Upper lobe of right lung (tissue), 1 donor: ENCODE measurements at regions not wholly inside any gene's neighbourhood (a gene's known extent, or its start where the extent isn't known, plus 50 kb on each side); places are given as distances from the start of the nearest gene placed in this dataset.
"Not testable (repeated sequence)": the region's sequence is repeated elsewhere in the genome, so short reads cannot be mapped to it uniquely, and the experiment has no call there.

Source experiments
- ATAC-seq: fragments of 200-7000 bp; cut with Tn5 transposase; one replicate; pipeline ENCODE4 v1.9.1; 2020; ENCODE audit warnings: mild to moderate bottlenecking, moderate library complexity
- DNase-seq: peaks from one replicate; pipeline ENCODE4 v3.0.0-alpha.2; 2020
- H3K27ac ChIP-seq: fragments of 200-600 bp; one replicate; pipeline ENCODE4 v1.8.0; 2022
- H3K27me3 ChIP-seq: fragments of 200-600 bp; one replicate; pipeline ENCODE4 v1.8.0; 2022; ENCODE audit warnings: mild to moderate bottlenecking
- H3K36me3 ChIP-seq: fragments of 200-600 bp; one replicate; pipeline ENCODE4 v1.8.0; 2022
- H3K4me1 ChIP-seq: fragments of 200-600 bp; one replicate; pipeline ENCODE4 v1.8.0; 2022
- H3K4me3 ChIP-seq: fragments of 200-600 bp; one replicate; pipeline ENCODE4 v1.8.0; 2022; ENCODE audit warnings: mild to moderate bottlenecking
- H3K9me3 ChIP-seq: fragments of 200-600 bp; one replicate; pipeline ENCODE4 v1.8.0; 2022
- CTCF ChIP-seq: fragments of 200-600 bp; IDR thresholded peaks from one replicate; pipeline ENCODE4 v1.8.0; 2022; ENCODE audit warnings: antibody characterized with exemption
- intact Hi-C: fragments of 100-400 bp; cut with DNase I; formaldehyde crosslinking; loops from one replicate; pipeline ENCODE4 v1.11.0; 2022
- donor health status: DM: no; HTN: yes; CAD: no; lungs with severe emphysema.

GRCh38 chr7:70893971-70894715, 237.8 kb upstream of the GALNT17 start:
- Histone ChIP-seq H3K27me3 (no peaks in the 10 kb centered on the region), H3K4me3 (no peak overlapping the region), H3K4me1 (no peaks in the 10 kb centered on the region), H3K27ac (no peak overlapping the region), H3K9me3 (peaks cover 3% of the 10 kb centered on the region), H3K36me3 (no peaks in the 10 kb centered on the region)
- ATAC-seq, result no peak
- DNase-seq, result no peak
- no peak for TF ChIP-seq CTCF
- intact Hi-C loops, result no loop called here

- DNase-seq (no peak), ATAC-seq (no peak)
- H3K27me3 ChIP-seq, result no peaks in the 10 kb centered on the region
- no peaks in the 10 kb centered on the region for H3K36me3 ChIP-seq
- H3K4me1 ChIP-seq, result no peaks in the 10 kb centered on the region
- intact Hi-C loops, result no loop called here
- no peak overlapping the region for H3K4me3 ChIP-seq
- no peak overlapping the region for H3K27ac ChIP-seq
- H3K9me3 ChIP-seq, result peaks cover 3% of the 10 kb centered on the region
- TF ChIP-seq CTCF, result no peak
Observed at GRCh38 chr7:70894799-70895198, 237.1 kb upstream of the GALNT17 start.

DNA sequence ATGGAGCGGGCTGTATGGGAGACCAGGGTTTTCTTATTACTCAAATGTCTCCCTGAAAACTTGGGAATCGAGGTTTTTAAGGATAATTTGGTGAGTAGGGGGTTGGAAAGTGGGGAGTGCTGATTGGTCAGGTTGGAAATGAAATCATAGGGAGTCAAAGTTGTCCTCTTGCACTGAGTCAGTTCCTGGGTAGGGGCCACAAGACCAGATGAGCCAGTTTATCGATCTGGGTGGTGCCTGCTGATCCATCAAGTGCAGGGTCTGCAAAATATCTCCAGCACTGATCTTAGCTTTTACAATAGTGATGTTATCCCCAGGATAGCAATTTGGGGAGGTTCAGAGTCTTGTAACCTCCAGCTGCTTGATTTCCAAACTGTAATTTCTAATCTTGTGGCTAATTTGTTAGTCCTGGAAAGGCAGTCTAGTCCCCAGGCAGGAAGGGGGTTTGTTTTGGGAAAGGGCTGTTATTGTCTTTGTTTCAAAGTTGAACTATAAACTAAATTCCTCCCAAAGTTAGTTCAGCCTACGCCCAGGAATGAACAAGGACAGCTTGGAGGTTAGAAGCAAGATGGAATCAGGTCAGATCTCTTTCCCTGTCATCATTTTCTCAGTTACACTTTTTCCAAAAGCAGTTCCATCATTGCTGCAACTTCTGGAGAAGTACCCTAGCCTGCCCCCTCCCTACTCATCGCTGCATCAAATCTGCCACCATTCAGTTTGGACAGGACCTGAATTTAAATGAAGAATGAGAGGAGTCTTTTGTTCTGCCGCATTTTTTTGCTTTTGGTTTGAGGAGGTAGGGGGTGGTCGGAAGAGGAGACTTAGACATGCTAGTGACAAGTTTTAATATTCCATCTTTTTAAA, 236.4 kb upstream of the GALNT17 start:
- H3K4me3 ChIP-seq, intact Hi-C loops, H3K4me1 ChIP-seq, ATAC-seq, H3K36me3 ChIP-seq, H3K27ac ChIP-seq, H3K27me3 ChIP-seq, DNase-seq, H3K9me3 ChIP-seq: not testable (repeated sequence)

DNA sequence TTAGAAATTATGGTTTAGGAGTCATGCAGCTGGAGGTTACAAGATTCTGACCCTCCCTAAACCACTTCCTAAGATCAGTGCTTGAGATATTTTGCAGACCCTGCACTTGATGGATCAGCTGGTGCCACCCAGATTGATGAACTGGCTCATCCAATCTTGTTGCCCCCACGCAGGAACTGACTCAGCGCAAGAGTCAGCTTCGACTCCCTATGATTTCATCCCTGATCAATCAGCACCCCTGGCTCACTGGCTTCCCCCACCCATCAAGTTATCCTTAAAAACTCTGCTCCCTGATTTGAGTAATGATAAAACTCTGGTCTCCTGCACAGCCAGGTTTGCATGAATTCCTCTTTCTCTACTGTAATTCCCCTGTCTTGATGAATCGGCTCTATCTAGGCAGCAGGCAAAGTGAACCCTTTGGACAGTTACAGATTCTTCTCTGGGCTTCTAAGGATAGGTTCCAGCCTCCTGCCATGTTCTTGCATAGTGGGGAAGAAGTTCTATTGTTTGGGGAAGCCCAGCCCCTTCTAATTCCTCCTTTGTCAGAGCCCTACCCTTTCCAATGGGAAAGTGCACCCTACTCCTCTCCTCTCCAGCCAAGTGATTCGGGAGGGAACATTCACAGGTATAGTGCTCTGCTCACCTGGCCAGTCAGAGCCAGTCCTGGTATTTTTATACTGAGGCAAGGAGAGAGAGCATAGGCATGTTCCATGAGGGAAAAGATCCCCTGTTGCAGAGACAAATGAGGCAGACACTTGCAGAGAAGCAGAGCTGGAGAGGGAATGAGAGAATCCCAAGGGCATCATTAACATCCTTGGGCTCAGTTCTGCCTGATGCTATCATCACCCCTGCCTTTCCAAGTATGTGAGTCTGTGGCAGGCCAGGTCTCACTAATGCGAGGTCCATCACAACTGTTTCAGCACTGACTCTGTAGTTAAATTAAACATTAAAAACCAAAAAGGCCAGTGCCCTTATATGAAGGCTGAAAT, 224.4 kb upstream of the GALNT17 start:
- intact Hi-C loops, result no loop called here
- no peaks in the 10 kb centered on the region for H3K9me3 ChIP-seq
- H3K4me1 ChIP-seq, result no peaks in the 10 kb centered on the region
- no peak overlapping the region for H3K27ac ChIP-seq
- TF ChIP-seq CTCF, result no peak
- H3K27me3 ChIP-seq, result no peaks in the 10 kb centered on the region
- ATAC-seq (no peak), DNase-seq (no peak)
- no peaks in the 10 kb centered on the region for H3K36me3 ChIP-seq
- no peak overlapping the region for H3K4me3 ChIP-seq

GRCh38 chr7:70913924-70914323, 218.0 kb upstream of the GALNT17 start:
- H3K4me3 ChIP-seq, result no peak overlapping the region
- ATAC-seq (no peak), DNase-seq (no peak)
- no peaks in the 10 kb centered on the region for H3K9me3 ChIP-seq
- no peak for TF ChIP-seq CTCF
- H3K27me3 ChIP-seq, result no peaks in the 10 kb centered on the region
- no peaks in the 10 kb centered on the region for H3K36me3 ChIP-seq
- no peak overlapping the region for H3K27ac ChIP-seq
- H3K4me1 ChIP-seq, result no peaks in the 10 kb centered on the region
- intact Hi-C loops, result no loop called here
